Liver (tissue), 8 donors: ENCODE measurements at regions not wholly inside any gene's neighbourhood (a gene's known extent, or its start where the extent isn't known, plus 50 kb on each side); places are given as distances from the start of the nearest gene placed in this dataset.

ENCODE experiments used
- DNase-seq: peaks from one replicate; pipeline ENCODE4 v3.0.0-alpha.2; 2017; ENCODE audit warnings: low spot score
- H3K27ac ChIP-seq, 2 donors: one replicate each; pipeline ENCODE4 v1.7.0; 2013; ENCODE audit warnings: inconsistent platforms in 2 of 2, low read length in 2 of 2, control low read depth in 1 of 2, low read depth in 1 of 2, mild to moderate bottlenecking in 1 of 2
- H3K27me3 ChIP-seq, 4 donors: one replicate each; pipeline versions ENCODE4 v1.6.1 to v1.7.0; 2013; ENCODE audit warnings: low read length in 3 of 4, inconsistent platforms in 1 of 4, mild to moderate bottlenecking in 1 of 4, moderate library complexity in 1 of 4; ENCODE audit not compliant: control insufficient read depth in 4 of 4, insufficient read depth in 4 of 4
- H3K36me3 ChIP-seq, 4 donors: one replicate each; pipeline versions ENCODE4 v1.6.1 to v1.7.0; 2013; ENCODE audit warnings: low read length in 3 of 4, mild to moderate bottlenecking in 3 of 4, low read depth in 1 of 4, moderate library complexity in 1 of 4; ENCODE audit not compliant: control insufficient read depth in 4 of 4, insufficient read depth in 3 of 4
- H3K4me1 ChIP-seq, 4 donors: one replicate each; pipeline versions ENCODE4 v1.6.1 to v1.7.0; 2013; ENCODE audit warnings: low read length in 3 of 4, mild to moderate bottlenecking in 3 of 4, moderate library complexity in 1 of 4; ENCODE audit not compliant: control insufficient read depth in 4 of 4, insufficient read depth in 4 of 4
- H3K4me3 ChIP-seq, 3 donors: one replicate each; pipeline versions ENCODE4 v1.6.1 to v1.7.0; 2013; ENCODE audit warnings: low read length in 3 of 3, control low read depth in 1 of 3, low read depth in 1 of 3, mild to moderate bottlenecking in 1 of 3
- H3K9ac ChIP-seq, 2 donors: one replicate each; pipeline ENCODE4 v1.7.0; 2013; ENCODE audit warnings: low read length in 2 of 2, mild to moderate bottlenecking in 2 of 2, moderate library complexity in 2 of 2, control low read depth in 1 of 2, low read depth in 1 of 2
- H3K9me3 ChIP-seq, 4 donors: one replicate each; pipeline versions ENCODE4 v1.6.1 to v1.7.0; 2013; ENCODE audit warnings: low read length in 3 of 4; ENCODE audit not compliant: control insufficient read depth in 4 of 4
- EGR1 ChIP-seq, 2 donors: IDR thresholded peaks; 2 replicates each; pipeline ENCODE4 v1.6.1; 2016 to 2018; ENCODE audit warnings: antibody characterized with exemption in 2 of 2, low read depth in 2 of 2
- FOXA1 ChIP-seq: IDR thresholded peaks from 2 replicates; pipeline ENCODE4 v1.6.1; 2016; ENCODE audit warnings: antibody characterized with exemption
- FOXA2 ChIP-seq: IDR thresholded peaks from 2 replicates; pipeline ENCODE4 v1.6.1; 2016; ENCODE audit warnings: antibody characterized with exemption
- GABPA ChIP-seq, 2 donors: IDR thresholded peaks in 1 of 2; conservative IDR thresholded peaks in 1 of 2; 2 replicates each; pipeline ENCODE4 v1.6.1; 2016; ENCODE audit warnings: antibody characterized with exemption in 2 of 2, mild to moderate bottlenecking in 1 of 2, moderate library complexity in 1 of 2
- HNF4A ChIP-seq, 2 donors: conservative IDR thresholded peaks; 2 replicates each; pipeline ENCODE4 v1.6.1; 2016; ENCODE audit warnings: antibody characterized with exemption in 2 of 2, mild to moderate bottlenecking in 2 of 2
- HNF4G ChIP-seq: IDR thresholded peaks from 2 replicates; pipeline ENCODE4 v1.6.1; 2016; ENCODE audit warnings: antibody characterized with exemption
- JUND ChIP-seq, 2 donors: IDR thresholded peaks; 2 replicates each; pipeline ENCODE4 v1.6.1; 2016; ENCODE audit warnings: antibody characterized with exemption in 2 of 2
- NR2F2 ChIP-seq: IDR thresholded peaks from 2 replicates; pipeline ENCODE4 v1.6.1; 2016; ENCODE audit warnings: antibody characterized with exemption
- RAD21 ChIP-seq, 2 donors: IDR thresholded peaks; 2 replicates each; pipeline ENCODE4 v1.6.1; 2016; ENCODE audit warnings: antibody characterized with exemption in 2 of 2, mild to moderate bottlenecking in 2 of 2
- RXRA ChIP-seq, 2 donors: IDR thresholded peaks; 2 replicates each; pipeline ENCODE4 v1.6.1; 2017 to 2018; ENCODE audit warnings: antibody characterized with exemption in 2 of 2, mild to moderate bottlenecking in 1 of 2
- SP1 ChIP-seq: IDR thresholded peaks from 2 replicates; pipeline ENCODE4 v1.6.1; 2018; ENCODE audit warnings: antibody characterized with exemption, mild to moderate bottlenecking
- TAF1 ChIP-seq: conservative IDR thresholded peaks from 2 replicates; pipeline ENCODE4 v1.6.1; 2016; ENCODE audit warnings: antibody characterized with exemption, mild to moderate bottlenecking
- YY1 ChIP-seq: IDR thresholded peaks from 2 replicates; pipeline ENCODE4 v1.6.1; 2016; ENCODE audit warnings: antibody characterized with exemption, mild to moderate bottlenecking
- WGBS: extraction: QIAGEN DNeasy Blood & Tissue Kit; methylation state at CpG from one replicate; pipeline ENCODE4 v1.1.7; 2013; 5-methylcytosine and 5-hydroxymethylcytosine counted together
- TF ChIP-seq, protein P1 (sequence below): IDR thresholded peaks from 2 replicates; pipeline ENCODE4 v1.6.1; 2016; ENCODE audit warnings: antibody characterized with exemption, mild to moderate bottlenecking
- TF ChIP-seq, protein P2 (sequence below): IDR thresholded peaks from 2 replicates; pipeline ENCODE4 v1.6.1; 2016; ENCODE audit warnings: antibody characterized with exemption
- TF ChIP-seq, protein P3 (sequence below): IDR thresholded peaks from 2 replicates; pipeline ENCODE4 v1.6.1; 2016; ENCODE audit warnings: antibody characterized with exemption
- TF ChIP-seq, protein P4 (sequence below): IDR thresholded peaks from 2 replicates; pipeline ENCODE4 v1.6.1; 2016; ENCODE audit warnings: antibody characterized with exemption
- TF ChIP-seq, protein P5 (sequence below): fragments of 150-350 bp; IDR thresholded peaks from 2 replicates; pipeline ENCODE4 v1.5.1; 2017; ENCODE audit warnings: improper control_type of control experiment, low read depth, low read length; ENCODE audit not compliant: missing input control
- donor health status: healthy.
- donor health status: healthy.
- donor health status: healthy.
- donor health status: healthy.
- donor health status: healthy.

DNA sequence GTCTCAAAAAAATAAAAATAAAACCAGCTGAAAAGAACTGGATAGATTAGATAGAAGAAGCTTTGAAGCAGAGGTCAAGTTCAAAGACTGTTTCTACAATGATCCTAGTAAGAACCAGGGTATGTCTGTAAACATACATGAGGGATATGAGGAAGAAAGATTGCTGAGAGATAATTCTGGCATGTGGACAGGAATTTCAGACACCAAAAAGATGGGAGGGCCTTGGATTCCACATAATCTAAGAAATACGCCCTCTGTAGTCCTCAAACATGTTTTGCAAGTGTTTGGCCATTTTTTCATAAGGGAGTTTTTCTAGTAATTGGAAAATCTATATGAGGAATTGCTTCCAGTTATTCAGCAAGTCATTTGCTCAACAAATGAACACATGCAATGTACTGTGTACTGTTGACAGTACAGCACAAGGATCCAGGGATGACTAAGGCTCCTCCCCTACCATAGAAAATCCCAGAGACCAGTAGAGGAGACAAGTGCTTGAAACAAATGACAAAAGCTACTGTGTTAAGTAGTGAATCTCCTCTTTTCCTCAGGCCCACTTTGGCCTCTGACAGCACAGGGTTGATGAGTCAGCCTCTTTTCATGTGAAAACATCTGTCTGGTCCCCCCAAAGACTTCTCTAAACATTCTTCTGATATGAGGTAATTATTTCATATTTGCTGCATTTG, 795.9 kb downstream of the MAFB start:
- H3K9me3 ChIP-seq: peaks cover 0 to 3% (median 0%) of the 10 kb centered on the region in 4 donors
- H3K36me3 ChIP-seq: no peaks in the 10 kb centered on the region
- peaks cover 3 to 22% (median 13%) of the 10 kb centered on the region in 4 donors for H3K4me1 ChIP-seq
- H3K27ac ChIP-seq: no peak overlapping the region
- no peak overlapping the region for H3K4me3 ChIP-seq
- no peak for DNase-seq
- no peaks in the 10 kb centered on the region for H3K27me3 ChIP-seq
- H3K9ac ChIP-seq: no peak overlapping the region
- TF ChIP-seq RAD21 (IDR thresholded peaks at IDR 0.05) (peak in 1 of 2 donors; percentile 32), EGR1 (IDR thresholded peaks at IDR 0.05; ENCODE audit: low read depth in 2 of 2) (no peak), HNF4A (conservative IDR thresholded peaks at IDR 0.05) (peak in 1 of 2 donors; percentile 19)
- WGBS: 65% methylated on average over 1 of the region's 1 CpG

DNA sequence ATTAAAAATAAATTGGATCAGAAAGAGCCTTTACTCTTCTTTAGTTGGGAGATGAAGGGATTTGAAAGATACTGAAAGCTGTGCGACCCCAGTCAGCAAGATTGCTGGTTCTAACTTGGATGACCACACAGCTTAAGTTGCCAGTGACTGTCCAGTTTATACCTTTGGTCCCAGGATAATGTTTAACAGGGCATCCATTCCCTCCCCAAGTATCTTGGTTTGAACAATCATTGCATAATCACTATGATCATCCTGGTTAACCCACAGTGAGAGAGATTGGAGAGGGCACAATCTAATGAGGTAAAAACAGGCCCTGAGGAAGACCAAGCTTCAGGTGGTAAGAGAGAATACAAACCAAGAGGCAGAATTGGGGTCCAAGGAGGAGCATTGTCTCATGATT, 798.3 kb downstream of the MAFB start:
- H3K27me3 ChIP-seq: no peaks in the 10 kb centered on the region
- no peak for DNase-seq
- H3K9me3 ChIP-seq: peaks cover 0 to 3% (median 0%) of the 10 kb centered on the region in 4 donors
- TF ChIP-seq FOXA2 (peak; percentile 14), RAD21 (IDR thresholded peaks at IDR 0.05) (peak; percentile 36 to 67), RXRA (IDR thresholded peaks at IDR 0.05) (peak; percentile 63 to 69), YY1 (peak; percentile 86), HNF4A (conservative IDR thresholded peaks at IDR 0.05) (peak; percentile 80 to 83), EGR1 (IDR thresholded peaks at IDR 0.05; ENCODE audit: low read depth in 2 of 2) (peak in 1 of 2 donors; percentile 19), HNF4G (peak; percentile 52), GABPA (IDR thresholded peaks at IDR 0.05 in 1 of 2, conservative IDR thresholded peaks at IDR 0.05 in 1 of 2) (no peak), NR2F2 (no peak), SP1 (peak; percentile 69), TAF1 (peak; percentile 21), FOXA1 (peak; percentile 48), JUND (IDR thresholded peaks at IDR 0.05) (peak in 1 of 2 donors; percentile 24)
- TF ChIP-seq, protein P1, sequence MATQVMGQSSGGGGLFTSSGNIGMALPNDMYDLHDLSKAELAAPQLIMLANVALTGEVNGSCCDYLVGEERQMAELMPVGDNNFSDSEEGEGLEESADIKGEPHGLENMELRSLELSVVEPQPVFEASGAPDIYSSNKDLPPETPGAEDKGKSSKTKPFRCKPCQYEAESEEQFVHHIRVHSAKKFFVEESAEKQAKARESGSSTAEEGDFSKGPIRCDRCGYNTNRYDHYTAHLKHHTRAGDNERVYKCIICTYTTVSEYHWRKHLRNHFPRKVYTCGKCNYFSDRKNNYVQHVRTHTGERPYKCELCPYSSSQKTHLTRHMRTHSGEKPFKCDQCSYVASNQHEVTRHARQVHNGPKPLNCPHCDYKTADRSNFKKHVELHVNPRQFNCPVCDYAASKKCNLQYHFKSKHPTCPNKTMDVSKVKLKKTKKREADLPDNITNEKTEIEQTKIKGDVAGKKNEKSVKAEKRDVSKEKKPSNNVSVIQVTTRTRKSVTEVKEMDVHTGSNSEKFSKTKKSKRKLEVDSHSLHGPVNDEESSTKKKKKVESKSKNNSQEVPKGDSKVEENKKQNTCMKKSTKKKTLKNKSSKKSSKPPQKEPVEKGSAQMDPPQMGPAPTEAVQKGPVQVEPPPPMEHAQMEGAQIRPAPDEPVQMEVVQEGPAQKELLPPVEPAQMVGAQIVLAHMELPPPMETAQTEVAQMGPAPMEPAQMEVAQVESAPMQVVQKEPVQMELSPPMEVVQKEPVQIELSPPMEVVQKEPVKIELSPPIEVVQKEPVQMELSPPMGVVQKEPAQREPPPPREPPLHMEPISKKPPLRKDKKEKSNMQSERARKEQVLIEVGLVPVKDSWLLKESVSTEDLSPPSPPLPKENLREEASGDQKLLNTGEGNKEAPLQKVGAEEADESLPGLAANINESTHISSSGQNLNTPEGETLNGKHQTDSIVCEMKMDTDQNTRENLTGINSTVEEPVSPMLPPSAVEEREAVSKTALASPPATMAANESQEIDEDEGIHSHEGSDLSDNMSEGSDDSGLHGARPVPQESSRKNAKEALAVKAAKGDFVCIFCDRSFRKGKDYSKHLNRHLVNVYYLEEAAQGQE: no peak
- TF ChIP-seq, protein P2, sequence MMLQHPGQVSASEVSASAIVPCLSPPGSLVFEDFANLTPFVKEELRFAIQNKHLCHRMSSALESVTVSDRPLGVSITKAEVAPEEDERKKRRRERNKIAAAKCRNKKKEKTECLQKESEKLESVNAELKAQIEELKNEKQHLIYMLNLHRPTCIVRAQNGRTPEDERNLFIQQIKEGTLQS: peak; percentile 76
- TF ChIP-seq, protein P3, sequence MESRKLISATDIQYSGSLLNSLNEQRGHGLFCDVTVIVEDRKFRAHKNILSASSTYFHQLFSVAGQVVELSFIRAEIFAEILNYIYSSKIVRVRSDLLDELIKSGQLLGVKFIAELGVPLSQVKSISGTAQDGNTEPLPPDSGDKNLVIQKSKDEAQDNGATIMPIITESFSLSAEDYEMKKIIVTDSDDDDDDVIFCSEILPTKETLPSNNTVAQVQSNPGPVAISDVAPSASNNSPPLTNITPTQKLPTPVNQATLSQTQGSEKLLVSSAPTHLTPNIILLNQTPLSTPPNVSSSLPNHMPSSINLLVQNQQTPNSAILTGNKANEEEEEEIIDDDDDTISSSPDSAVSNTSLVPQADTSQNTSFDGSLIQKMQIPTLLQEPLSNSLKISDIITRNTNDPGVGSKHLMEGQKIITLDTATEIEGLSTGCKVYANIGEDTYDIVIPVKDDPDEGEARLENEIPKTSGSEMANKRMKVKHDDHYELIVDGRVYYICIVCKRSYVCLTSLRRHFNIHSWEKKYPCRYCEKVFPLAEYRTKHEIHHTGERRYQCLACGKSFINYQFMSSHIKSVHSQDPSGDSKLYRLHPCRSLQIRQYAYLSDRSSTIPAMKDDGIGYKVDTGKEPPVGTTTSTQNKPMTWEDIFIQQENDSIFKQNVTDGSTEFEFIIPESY: peak; percentile 64
- TF ChIP-seq, protein P4, sequence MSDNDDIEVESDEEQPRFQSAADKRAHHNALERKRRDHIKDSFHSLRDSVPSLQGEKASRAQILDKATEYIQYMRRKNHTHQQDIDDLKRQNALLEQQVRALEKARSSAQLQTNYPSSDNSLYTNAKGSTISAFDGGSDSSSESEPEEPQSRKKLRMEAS: peak; percentile 45
- TF ChIP-seq, protein P5, sequence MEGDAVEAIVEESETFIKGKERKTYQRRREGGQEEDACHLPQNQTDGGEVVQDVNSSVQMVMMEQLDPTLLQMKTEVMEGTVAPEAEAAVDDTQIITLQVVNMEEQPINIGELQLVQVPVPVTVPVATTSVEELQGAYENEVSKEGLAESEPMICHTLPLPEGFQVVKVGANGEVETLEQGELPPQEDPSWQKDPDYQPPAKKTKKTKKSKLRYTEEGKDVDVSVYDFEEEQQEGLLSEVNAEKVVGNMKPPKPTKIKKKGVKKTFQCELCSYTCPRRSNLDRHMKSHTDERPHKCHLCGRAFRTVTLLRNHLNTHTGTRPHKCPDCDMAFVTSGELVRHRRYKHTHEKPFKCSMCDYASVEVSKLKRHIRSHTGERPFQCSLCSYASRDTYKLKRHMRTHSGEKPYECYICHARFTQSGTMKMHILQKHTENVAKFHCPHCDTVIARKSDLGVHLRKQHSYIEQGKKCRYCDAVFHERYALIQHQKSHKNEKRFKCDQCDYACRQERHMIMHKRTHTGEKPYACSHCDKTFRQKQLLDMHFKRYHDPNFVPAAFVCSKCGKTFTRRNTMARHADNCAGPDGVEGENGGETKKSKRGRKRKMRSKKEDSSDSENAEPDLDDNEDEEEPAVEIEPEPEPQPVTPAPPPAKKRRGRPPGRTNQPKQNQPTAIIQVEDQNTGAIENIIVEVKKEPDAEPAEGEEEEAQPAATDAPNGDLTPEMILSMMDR: no peak
- 52% methylated on average over 1 of the region's 1 CpG for WGBS
- H3K4me1 ChIP-seq: peaks cover 5 to 25% (median 16%) of the 10 kb centered on the region in 4 donors
- H3K4me3 ChIP-seq: no peak overlapping the region
- H3K9ac ChIP-seq: no peak overlapping the region
- peak overlapping the region in 1 of 2 donors; percentile 20 for H3K27ac ChIP-seq
- no peaks in the 10 kb centered on the region for H3K36me3 ChIP-seq
